H1 (cell line): ENCODE measurements at regions not wholly inside any gene's neighbourhood (a gene's known extent, or its start where the extent isn't known, plus 50 kb on each side); places are given as distances from the start of the nearest gene placed in this dataset.
"Not testable (repeated sequence)": the region's sequence is repeated elsewhere in the genome, so short reads cannot be mapped to it uniquely, and the experiment has no call there.

Experiments
- CTCF ChIA-PET: fragments of 300-600 bp; sonication (Branson Sonifier 250); formaldehyde crosslinking; loops from one replicate; lab custom pipeline; 2021; ENCODE audit not compliant: partially characterized antibody; lab: Charles Lee
- POLR2A ChIA-PET: fragments of 300-600 bp; sonication (Branson Sonifier 250); formaldehyde crosslinking; loops from one replicate; lab custom pipeline; 2021; ENCODE audit warnings: inconsistent platforms; ENCODE audit not compliant: partially characterized antibody; lab: Charles Lee
- DNase-seq, 2 experiments: peaks; one replicate each; pipeline versions ENCODE4 v3.0.0 to v3.0.0-alpha.2; 2010 to 2022; ENCODE audit warnings: low spot score in 2 of 2, low read depth in 1 of 2, mixed read lengths in 1 of 2
- FAIRE-seq: peaks from 2 replicates; lab custom pipeline; 2011; peaks lifted over from hg19 to GRCh38; lab: Jason Lieb, UNC
- H2AFZ ChIP-seq: 2 replicates; pipeline ENCODE4 v1.8.1; 2012; ENCODE audit warnings: low read length, inconsistent platforms
- H2AK5ac ChIP-seq: 2 replicates; pipeline ENCODE4 v1.6.1; 2013; ENCODE audit warnings: low read depth, low read length
- H2BK120ac ChIP-seq: replicated peaks from 2 replicates; pipeline ENCODE3; 2013; ENCODE audit warnings: low read depth, low read length, inconsistent platforms
- H2BK12ac ChIP-seq: 2 replicates; pipeline ENCODE4 v1.6.1; 2013; ENCODE audit warnings: low read depth, low read length
- H2BK15ac ChIP-seq: 2 replicates; pipeline ENCODE4 v1.6.1; 2013; ENCODE audit warnings: low read length
- H2BK20ac ChIP-seq: 2 replicates; pipeline ENCODE4 v1.6.1; 2013; ENCODE audit warnings: low read length
- H2BK5ac ChIP-seq: 2 replicates; pipeline ENCODE4 v1.6.1; 2013; ENCODE audit warnings: low read depth, low read length
- H3K14ac ChIP-seq: 2 replicates; pipeline ENCODE4 v1.6.1; 2013; ENCODE audit warnings: inconsistent platforms; ENCODE audit not compliant: insufficient read length
- H3K18ac ChIP-seq: 2 replicates; pipeline ENCODE4 v1.6.1; 2013; ENCODE audit warnings: low read length; ENCODE audit errors: extremely low read depth
- H3K23ac ChIP-seq: 2 replicates; pipeline ENCODE4 v1.6.1; 2013; ENCODE audit warnings: inconsistent platforms; ENCODE audit not compliant: insufficient read length
- H3K23me2 ChIP-seq: 2 replicates; pipeline ENCODE4 v1.6.1; 2013; ENCODE audit warnings: low read depth, low read length
- H3K27ac ChIP-seq: 2 replicates; pipeline ENCODE4 v1.6.1; 2011; ENCODE audit warnings: low read depth, low read length, inconsistent platforms
- H3K27me3 ChIP-seq, 4 experiments: replicated peaks in 1 of 4; 1 replicate in 1 of 4; 2 replicates in 3 of 4; pipeline versions ENCODE4 v1.6.1 to v1.8.1; 2011 to 2013; ENCODE audit warnings: low read length in 3 of 4, mild to moderate bottlenecking in 3 of 4, inconsistent platforms in 2 of 4, mixed read lengths in 2 of 4, moderate library complexity in 1 of 4; ENCODE audit not compliant: control insufficient read depth in 3 of 4, insufficient read depth in 3 of 4; ENCODE audit errors: extremely low read depth in 1 of 4
- H3K36me3 ChIP-seq, 4 experiments: 2 replicates each; pipeline versions ENCODE4 v1.6.1 to v1.8.1; 2011 to 2013; ENCODE audit warnings: mild to moderate bottlenecking in 4 of 4, low read length in 3 of 4, moderate library complexity in 2 of 4, control low read depth in 1 of 4, inconsistent platforms in 1 of 4; ENCODE audit not compliant: insufficient read depth in 4 of 4, control insufficient read depth in 2 of 4
- H3K4ac ChIP-seq: replicated peaks from 2 replicates; pipeline ENCODE3; 2013; ENCODE audit warnings: low read length, low read depth, mixed read lengths, inconsistent platforms; ENCODE audit not compliant: insufficient read length
- H3K4me1 ChIP-seq, 4 experiments: replicated peaks in 1 of 4; 1 replicate in 1 of 4; 2 replicates in 3 of 4; pipeline versions ENCODE4 v1.6.1 to v1.8.1; 2011 to 2013; ENCODE audit warnings: low read length in 3 of 4, inconsistent platforms in 2 of 4, mixed read lengths in 1 of 4; ENCODE audit not compliant: insufficient read depth in 4 of 4, control insufficient read depth in 3 of 4
- H3K4me2 ChIP-seq, 2 experiments: 2 replicates each; pipeline versions ENCODE4 v1.6.1 to v1.8.1; 2011 to 2013; ENCODE audit warnings: low read depth in 2 of 2, low read length in 2 of 2, control low read depth in 1 of 2, inconsistent platforms in 1 of 2, mild to moderate bottlenecking in 1 of 2; ENCODE audit not compliant: insufficient read depth in 1 of 2
- H3K4me3 ChIP-seq, 4 experiments: fragments of 200-600, 300-600 bp in 1 of 4; sonication (generic), shearing (Covaris generic), sonication (Bioruptor Twin) in 1 of 4; 2 replicates each; pipeline versions ENCODE4 v1.5.1 to v1.8.1; 2011 to 2016; ENCODE audit warnings: low read length in 4 of 4, low read depth in 3 of 4, control low read depth in 2 of 4, inconsistent platforms in 2 of 4, mild to moderate bottlenecking in 2 of 4, mixed read lengths in 1 of 4, moderate library complexity in 1 of 4; ENCODE audit not compliant: insufficient read depth in 2 of 4; ENCODE audit errors: extremely low read depth in 1 of 4
- H3K56ac ChIP-seq: replicated peaks from 2 replicates; pipeline ENCODE3; 2013; ENCODE audit warnings: low read depth, mild to moderate bottlenecking, mixed read lengths, low read length, inconsistent platforms; ENCODE audit not compliant: insufficient read length
- H3K79me1 ChIP-seq: 2 replicates; pipeline ENCODE4 v1.6.1; 2013; ENCODE audit warnings: low read depth, low read length, control low read depth
- H3K79me2 ChIP-seq, 2 experiments: 2 replicates each; pipeline versions ENCODE4 v1.6.1 to v1.8.1; 2012 to 2013; ENCODE audit warnings: low read length in 2 of 2, mild to moderate bottlenecking in 2 of 2, inconsistent platforms in 1 of 2; ENCODE audit not compliant: insufficient read depth in 2 of 2, control insufficient read depth in 1 of 2
- H3K9ac ChIP-seq, 4 experiments: replicated peaks in 1 of 4; 1 replicate in 1 of 4; 2 replicates in 3 of 4; pipeline versions ENCODE4 v1.6.1 to v1.8.1; 2011 to 2013; ENCODE audit warnings: low read depth in 3 of 4, low read length in 3 of 4, control low read depth in 2 of 4, mild to moderate bottlenecking in 2 of 4, moderate library complexity in 2 of 4, inconsistent platforms in 1 of 4; ENCODE audit errors: extremely low read depth in 1 of 4
- H3K9me3 ChIP-seq, 2 experiments: 2 replicates each; pipeline versions ENCODE4 v1.6.1 to v1.8.1; 2012 to 2013; ENCODE audit warnings: mild to moderate bottlenecking in 2 of 2, moderate library complexity in 2 of 2, control low read depth in 1 of 2, inconsistent platforms in 1 of 2, low read depth in 1 of 2, low read length in 1 of 2, mixed read lengths in 1 of 2; ENCODE audit not compliant: insufficient read depth in 2 of 2
- H4K20me1 ChIP-seq, 2 experiments: replicated peaks in 1 of 2; 2 replicates each; pipeline versions ENCODE3 to v1.8.1; 2011 to 2013; ENCODE audit warnings: inconsistent platforms in 2 of 2, low read length in 2 of 2, mild to moderate bottlenecking in 1 of 2; ENCODE audit not compliant: insufficient read depth in 2 of 2, control insufficient read depth in 1 of 2
- H4K5ac ChIP-seq: 2 replicates; pipeline ENCODE4 v1.6.1; 2013; ENCODE audit warnings: low read length, low read depth, mixed read lengths, inconsistent platforms; ENCODE audit not compliant: insufficient read length
- H4K8ac ChIP-seq: 2 replicates; pipeline ENCODE4 v1.8.0; 2013; ENCODE audit warnings: mild to moderate bottlenecking, moderate library complexity, low read length, inconsistent platforms; ENCODE audit not compliant: insufficient read depth; ENCODE audit errors: extremely low read depth
- H4K91ac ChIP-seq: replicated peaks from 2 replicates; pipeline ENCODE3; 2013; ENCODE audit warnings: low read length, mixed read lengths, inconsistent platforms; ENCODE audit not compliant: insufficient read length
- WGBS, 2 experiments: shearing (Covaris generic) in 1 of 2; methylation state at CpG; one replicate each; pipeline versions ENCODE4 v1.1.6 to v1.1.7; 2013 to 2015; ENCODE audit warnings: low lambda C conversion rate in 2 of 2, mixed read lengths in 2 of 2, inconsistent platforms in 1 of 2, low coverage in 1 of 2, missing lambda C conversion rate in 1 of 2; ENCODE audit not compliant: insufficient replicate concordance in 2 of 2, insufficient coverage in 1 of 2, insufficient read length in 1 of 2; ENCODE audit errors: extremely low coverage in 1 of 2, missing lambda C conversion rate in 1 of 2; 5-methylcytosine and 5-hydroxymethylcytosine counted together

DNA sequence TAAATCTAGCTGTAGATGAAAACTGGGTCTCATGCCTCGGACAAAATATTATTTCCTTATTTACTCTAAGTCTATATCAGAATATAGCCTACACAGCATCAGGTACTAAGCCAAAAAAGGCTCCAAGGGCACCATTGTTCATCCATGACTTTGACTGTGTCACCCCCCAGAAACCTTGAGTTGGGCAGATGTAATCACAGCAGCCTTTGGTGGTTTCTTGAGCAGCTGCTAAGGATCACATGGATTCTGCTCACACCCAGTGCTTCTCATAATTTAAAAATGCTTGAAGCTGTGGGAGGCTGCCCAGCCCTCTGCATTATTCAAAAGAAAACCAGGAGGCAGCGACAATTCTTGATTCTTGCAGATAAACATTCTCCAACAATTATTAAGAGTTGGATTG, 293.5 kb upstream of the PLGLB2 start:
- H3K4ac ChIP-seq, H3K9me3 ChIP-seq, H2AK5ac ChIP-seq, H3K4me1 ChIP-seq, H2BK15ac ChIP-seq, H2AFZ ChIP-seq, POLR2A ChIA-PET, H3K4me2 ChIP-seq, H3K27me3 ChIP-seq, CTCF ChIA-PET, H4K5ac ChIP-seq, H3K18ac ChIP-seq, H2BK120ac ChIP-seq, FAIRE-seq, H4K8ac ChIP-seq, H2BK12ac ChIP-seq, H3K79me1 ChIP-seq, H4K91ac ChIP-seq, H2BK20ac ChIP-seq, H2BK5ac ChIP-seq, H3K23ac ChIP-seq, H3K4me3 ChIP-seq, H3K79me2 ChIP-seq, H3K9ac ChIP-seq, DNase-seq, H3K56ac ChIP-seq, H3K14ac ChIP-seq, H3K23me2 ChIP-seq, H4K20me1 ChIP-seq, H3K36me3 ChIP-seq, H3K27ac ChIP-seq: not testable (repeated sequence)
- 83% methylated on average over 2 of the region's 2 CpGs; no CpG with 5 or more reads in 1 of the 2 experiments for WGBS, 2 experiments

DNA sequence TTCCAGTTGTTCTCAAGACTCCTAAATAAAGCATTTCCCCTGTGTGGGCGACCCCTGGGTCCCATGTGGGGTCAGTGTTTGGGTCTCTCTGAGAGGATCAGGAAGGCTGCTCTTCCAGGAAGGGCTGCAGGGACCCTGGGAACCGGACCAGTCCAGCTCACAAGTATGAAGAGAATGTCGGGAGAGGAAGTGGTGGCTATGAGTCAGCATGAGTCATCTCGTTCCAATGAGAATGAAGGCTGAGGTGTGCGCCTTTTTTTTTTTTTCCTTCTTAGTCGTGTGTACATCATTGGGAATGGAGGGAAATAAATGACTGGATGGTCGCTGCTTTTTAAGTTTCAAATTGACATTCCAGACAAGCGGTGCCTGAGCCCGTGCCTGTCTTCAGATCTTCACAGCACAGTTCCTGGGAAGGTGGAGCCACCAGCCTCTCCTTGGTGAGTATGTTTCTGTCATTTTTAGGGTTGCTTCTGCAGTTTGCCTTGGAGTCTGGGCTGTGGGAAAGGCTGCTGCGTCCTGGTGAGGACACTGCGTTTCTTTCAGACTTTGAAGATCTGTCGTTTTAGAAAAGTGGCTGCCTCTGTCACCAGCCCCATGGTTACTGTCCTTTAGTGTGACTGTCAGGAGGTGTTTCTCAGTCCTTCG, 292.6 kb upstream of the PLGLB2 start:
- H4K91ac ChIP-seq, H3K18ac ChIP-seq, H3K27ac ChIP-seq, H2BK12ac ChIP-seq, H4K8ac ChIP-seq, H3K14ac ChIP-seq, CTCF ChIA-PET, H3K23me2 ChIP-seq, H4K20me1 ChIP-seq, H2AK5ac ChIP-seq, H3K4ac ChIP-seq, H3K23ac ChIP-seq, H2BK15ac ChIP-seq, H3K27me3 ChIP-seq, DNase-seq, H3K4me1 ChIP-seq, H3K56ac ChIP-seq, H2BK120ac ChIP-seq, H3K79me1 ChIP-seq, H2BK20ac ChIP-seq, H3K9me3 ChIP-seq, H2BK5ac ChIP-seq, H3K36me3 ChIP-seq, H3K79me2 ChIP-seq, POLR2A ChIA-PET, H2AFZ ChIP-seq, H3K9ac ChIP-seq, H4K5ac ChIP-seq: not testable (repeated sequence)
- peak overlapping the region in 1 of 4 experiments; percentile 32; a peak in 1 of 8 replicates for H3K4me3 ChIP-seq
- peak; percentile 13 for FAIRE-seq
- 27% methylated on average over 4 of the region's 13 CpGs; no CpG with 5 or more reads in 1 of the 2 experiments for WGBS, 2 experiments
- peak overlapping the region in 1 of 2 experiments; percentile 45; a peak in 2 of 4 replicates for H3K4me2 ChIP-seq
